ENCODE measurements at regions not wholly inside any gene's neighbourhood (a gene's known extent, or its start where the extent isn't known, plus 50 kb on each side); places are given as distances from the start of the nearest gene placed in this dataset.

DNA sequence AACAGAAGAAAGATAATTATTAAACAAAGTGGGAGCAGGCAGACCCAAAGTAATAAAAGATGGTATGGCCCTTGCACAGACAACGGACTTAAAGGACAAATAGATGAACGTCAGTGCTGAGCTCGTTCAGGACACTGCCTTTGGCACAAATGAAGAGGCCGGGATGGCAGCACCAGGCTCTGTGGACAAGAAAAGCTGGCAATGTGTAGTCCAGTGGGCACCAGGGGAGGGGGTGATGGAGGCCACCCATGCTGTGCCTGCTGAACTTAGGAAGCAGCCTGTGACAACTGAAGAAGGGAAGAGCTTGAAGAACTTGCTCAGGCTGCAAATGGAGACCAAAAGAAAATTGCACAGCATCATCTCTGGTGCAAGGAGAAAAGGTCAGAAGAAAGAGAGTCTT lies 131.0 kb downstream of the ANKRD60 start:
- Histone ChIP-seq H3K27me3 (no peaks in the 10 kb centered on the region), H3K9me3 (no peaks in the 10 kb centered on the region), H3K36me3 (no peaks in the 10 kb centered on the region), H3K27ac (no peak overlapping the region), H3K4me3 (no peak overlapping the region), H3K4me1 (peaks cover 0 to 16% (median 0%) of the 10 kb centered on the region in 4 donors)
- no peak for DNase-seq (ENCODE audit: low spot score in 2 of 2)
- TF ChIP-seq EP300 (IDR thresholded peaks at IDR 0.05) (no peak), POLR2A (IDR thresholded peaks at IDR 0.05) (no peak)
- TF ChIP-seq, protein P1, sequence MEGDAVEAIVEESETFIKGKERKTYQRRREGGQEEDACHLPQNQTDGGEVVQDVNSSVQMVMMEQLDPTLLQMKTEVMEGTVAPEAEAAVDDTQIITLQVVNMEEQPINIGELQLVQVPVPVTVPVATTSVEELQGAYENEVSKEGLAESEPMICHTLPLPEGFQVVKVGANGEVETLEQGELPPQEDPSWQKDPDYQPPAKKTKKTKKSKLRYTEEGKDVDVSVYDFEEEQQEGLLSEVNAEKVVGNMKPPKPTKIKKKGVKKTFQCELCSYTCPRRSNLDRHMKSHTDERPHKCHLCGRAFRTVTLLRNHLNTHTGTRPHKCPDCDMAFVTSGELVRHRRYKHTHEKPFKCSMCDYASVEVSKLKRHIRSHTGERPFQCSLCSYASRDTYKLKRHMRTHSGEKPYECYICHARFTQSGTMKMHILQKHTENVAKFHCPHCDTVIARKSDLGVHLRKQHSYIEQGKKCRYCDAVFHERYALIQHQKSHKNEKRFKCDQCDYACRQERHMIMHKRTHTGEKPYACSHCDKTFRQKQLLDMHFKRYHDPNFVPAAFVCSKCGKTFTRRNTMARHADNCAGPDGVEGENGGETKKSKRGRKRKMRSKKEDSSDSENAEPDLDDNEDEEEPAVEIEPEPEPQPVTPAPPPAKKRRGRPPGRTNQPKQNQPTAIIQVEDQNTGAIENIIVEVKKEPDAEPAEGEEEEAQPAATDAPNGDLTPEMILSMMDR (IDR thresholded peaks at IDR 0.05), result no peak
- 87 to 95% methylated on average over 4 of the region's 4 CpGs for WGBS, 2 donors

DNA sequence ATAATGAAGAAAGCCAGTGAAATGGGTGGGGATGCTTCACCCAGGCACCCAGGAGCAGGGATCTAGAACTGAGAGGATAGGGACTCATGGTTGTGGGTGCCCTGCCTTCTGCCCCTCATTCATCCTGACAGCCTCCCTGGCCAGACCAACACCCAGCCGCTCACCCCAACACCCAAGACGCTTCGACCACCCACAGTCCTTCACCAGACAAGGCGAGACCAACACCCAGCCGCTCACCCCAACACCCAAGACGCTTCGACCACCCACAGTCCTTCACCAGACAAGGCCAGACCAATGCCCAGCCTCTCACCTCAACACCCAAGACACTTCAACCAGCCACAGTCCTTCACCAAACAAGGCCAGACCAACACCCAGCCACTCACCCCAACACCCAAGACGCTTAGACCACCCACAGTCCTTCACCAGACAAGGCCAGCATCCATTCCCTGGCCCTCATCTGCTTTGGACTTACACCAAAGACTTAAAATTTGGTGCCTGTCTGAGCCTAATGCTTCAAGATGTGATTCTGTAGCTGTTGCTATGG lies 131.5 kb downstream of the ANKRD60 start:
- no peak for DNase-seq (ENCODE audit: low spot score in 2 of 2)
- Histone ChIP-seq H3K36me3 (no peaks in the 10 kb centered on the region), H3K27me3 (no peaks in the 10 kb centered on the region), H3K27ac (no peak overlapping the region), H3K4me3 (no peak overlapping the region), H3K9me3 (no peaks in the 10 kb centered on the region), H3K4me1 (peaks cover 0 to 11% (median 0%) of the 10 kb centered on the region in 4 donors)
- no peak for TF ChIP-seq EP300 (IDR thresholded peaks at IDR 0.05)
- no peak for TF ChIP-seq POLR2A (IDR thresholded peaks at IDR 0.05)
- TF ChIP-seq, protein P1 (IDR thresholded peaks at IDR 0.05), result no peak
- 62 to 95% methylated on average over 8 of the region's 8 CpGs for WGBS, 2 donors

DNA sequence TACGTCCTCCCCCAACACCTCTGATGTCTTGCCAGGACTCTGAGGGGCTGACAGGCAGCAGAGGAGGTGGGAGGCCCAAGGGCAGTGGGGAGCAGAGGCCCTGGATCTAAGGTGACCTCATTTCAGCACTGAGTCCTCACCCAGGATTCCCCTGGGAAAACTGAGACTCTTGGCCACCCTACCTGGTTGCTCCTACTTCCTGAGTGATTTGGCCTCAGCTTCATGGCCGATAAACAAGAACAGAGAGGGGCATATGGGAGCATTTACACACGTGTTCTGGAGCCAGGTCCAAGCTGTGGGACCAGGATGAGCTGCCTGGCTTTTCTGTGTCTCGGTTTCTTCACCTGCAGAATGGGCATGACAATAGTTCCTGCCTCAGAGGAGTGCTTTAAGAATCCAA lies 133.8 kb downstream of the ANKRD60 start:
- WGBS, 2 donors, result 71 to 90% methylated on average over 4 of the region's 4 CpGs
- Histone ChIP-seq H3K36me3 (no peaks in the 10 kb centered on the region), H3K27me3 (no peaks in the 10 kb centered on the region), H3K4me1 (no peaks in the 10 kb centered on the region), H3K4me3 (no peak overlapping the region), H3K27ac (no peak overlapping the region), H3K9me3 (no peaks in the 10 kb centered on the region)
- TF ChIP-seq, protein P1 (IDR thresholded peaks at IDR 0.05), result no peak
- no peak for TF ChIP-seq POLR2A (IDR thresholded peaks at IDR 0.05)
- TF ChIP-seq EP300 (IDR thresholded peaks at IDR 0.05), result no peak
- DNase-seq (ENCODE audit: low spot score in 2 of 2), result no peak

DNA sequence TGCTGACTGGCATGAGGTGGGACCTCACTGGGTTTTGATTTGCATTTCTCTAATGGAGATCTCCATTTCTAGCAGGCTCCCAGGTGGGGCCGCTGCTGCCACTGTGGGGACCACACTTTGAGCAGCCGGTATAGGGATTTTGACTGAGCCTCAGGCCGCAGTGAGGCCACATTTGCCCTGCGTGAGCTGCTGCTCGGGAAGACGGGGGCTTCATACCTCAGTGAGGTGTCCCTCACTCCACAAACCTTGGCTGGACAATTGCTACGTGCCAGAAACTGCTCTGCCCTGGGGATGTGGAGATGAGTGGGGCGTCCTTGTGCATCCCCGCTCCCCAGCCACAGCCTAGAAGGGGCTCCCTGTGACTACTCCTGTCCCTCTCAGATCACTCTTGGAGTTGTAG lies 134.3 kb downstream of the ANKRD60 start:
- Histone ChIP-seq H3K36me3 (no peaks in the 10 kb centered on the region), H3K27ac (no peak overlapping the region), H3K4me1 (no peaks in the 10 kb centered on the region), H3K27me3 (no peaks in the 10 kb centered on the region), H3K9me3 (no peaks in the 10 kb centered on the region), H3K4me3 (no peak overlapping the region)
- TF ChIP-seq, protein P1 (IDR thresholded peaks at IDR 0.05), result no peak
- no peak for TF ChIP-seq EP300 (IDR thresholded peaks at IDR 0.05)
- no peak for TF ChIP-seq POLR2A (IDR thresholded peaks at IDR 0.05)
- DNase-seq (ENCODE audit: low spot score in 2 of 2), result no peak
- WGBS, 2 donors, result 94 to 97% methylated on average over 6 to 8 of the region's 9 CpGs

DNA sequence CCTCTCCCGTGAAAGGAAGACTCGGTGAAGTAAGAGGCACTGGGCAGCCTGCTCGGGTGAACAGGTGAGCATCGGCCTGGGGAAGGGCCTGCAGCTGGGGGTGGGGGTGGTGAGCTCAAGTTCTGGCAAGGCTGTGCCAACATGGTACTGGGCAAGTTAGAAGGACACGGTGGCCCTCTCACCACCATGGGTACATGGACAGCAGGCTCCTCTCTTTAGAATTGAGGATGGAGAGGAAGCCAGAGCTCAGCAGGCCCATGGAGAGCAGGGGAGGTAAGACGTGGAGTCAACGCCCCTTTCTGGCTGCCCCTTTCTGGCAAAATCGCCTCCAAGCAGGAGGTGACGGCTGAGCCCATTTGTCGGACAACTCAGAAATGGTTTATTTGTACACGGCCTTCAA lies 135.6 kb downstream of the ANKRD60 start:
- TF ChIP-seq, protein P1 (IDR thresholded peaks at IDR 0.05), result no peak
- TF ChIP-seq POLR2A (IDR thresholded peaks at IDR 0.05) (no peak), EP300 (IDR thresholded peaks at IDR 0.05) (no peak)
- no peak for DNase-seq (ENCODE audit: low spot score in 2 of 2)
- Histone ChIP-seq H3K36me3 (no peaks in the 10 kb centered on the region), H3K4me3 (no peak overlapping the region), H3K4me1 (no peaks in the 10 kb centered on the region), H3K27me3 (no peaks in the 10 kb centered on the region), H3K9me3 (no peaks in the 10 kb centered on the region), H3K27ac (no peak overlapping the region)
- WGBS, 2 donors, result 94 to 95% methylated on average over 11 of the region's 11 CpGs

Measured in tibial nerve (tissue), 4 donors.